GM18517 (cell line): ENCODE measurements at regions not wholly inside any gene's neighbourhood (a gene's known extent, or its start where the extent isn't known, plus 50 kb on each side); places are given as distances from the start of the nearest gene placed in this dataset.

Source experiments
- ATAC-seq: cut with Tn5 transposase; IDR thresholded peaks from one replicate; pipeline ENCODE4 v1.9.1; 2021; ENCODE audit warnings: mild to moderate bottlenecking, moderate library complexity; ENCODE audit not compliant: unreplicated experiment

DNA sequence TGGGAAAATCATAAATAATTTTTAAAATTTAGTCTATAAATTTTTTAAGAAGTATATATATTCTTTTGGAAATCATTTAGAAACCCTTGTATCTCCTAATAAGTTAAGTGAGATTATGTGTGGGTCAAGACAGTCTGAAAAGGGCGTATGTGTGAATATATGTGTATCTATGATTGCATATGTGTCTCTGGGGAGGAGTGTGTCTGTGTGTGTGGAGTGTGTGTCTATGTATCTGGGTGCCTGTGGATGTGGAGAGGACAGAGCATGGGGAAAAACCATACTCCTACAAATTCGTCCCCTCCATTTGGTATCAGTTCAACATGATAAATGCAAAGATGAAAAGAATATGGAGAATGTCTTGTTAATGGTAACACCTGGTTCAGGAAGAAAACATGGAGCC is 342.0 kb upstream of the ACTBL2 start:
- ATAC-seq: no peak

- ATAC-seq: no peak
Measured at GRCh38 chr5:57824047-57824446, 341.4 kb upstream of the ACTBL2 start.

- no peak for ATAC-seq
Measured at GRCh38 chr5:57822651-57823050, 340.0 kb upstream of the ACTBL2 start.

GRCh38 chr5:57818397-57818796 is 335.8 kb upstream of the ACTBL2 start:
- ATAC-seq: no peak

DNA sequence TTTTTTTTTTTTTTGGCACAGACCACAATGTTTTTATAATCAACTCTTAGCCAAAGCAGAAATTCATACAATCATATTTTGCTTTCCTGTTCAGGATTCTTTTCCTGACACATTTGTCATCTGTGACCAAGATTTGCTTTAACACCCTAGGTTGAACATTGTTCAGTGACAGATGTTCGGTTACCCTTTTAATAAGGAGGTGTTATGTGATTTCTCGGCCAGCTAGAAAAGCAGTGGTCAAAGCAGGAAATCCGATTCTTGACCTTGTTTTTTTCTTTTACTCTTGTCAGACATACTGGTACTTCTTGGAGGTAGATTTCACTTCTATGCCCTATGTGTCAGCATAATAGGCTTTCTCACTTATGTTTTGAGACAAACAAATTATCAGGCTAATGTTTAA is 335.3 kb upstream of the ACTBL2 start:
- no peak for ATAC-seq

DNA sequence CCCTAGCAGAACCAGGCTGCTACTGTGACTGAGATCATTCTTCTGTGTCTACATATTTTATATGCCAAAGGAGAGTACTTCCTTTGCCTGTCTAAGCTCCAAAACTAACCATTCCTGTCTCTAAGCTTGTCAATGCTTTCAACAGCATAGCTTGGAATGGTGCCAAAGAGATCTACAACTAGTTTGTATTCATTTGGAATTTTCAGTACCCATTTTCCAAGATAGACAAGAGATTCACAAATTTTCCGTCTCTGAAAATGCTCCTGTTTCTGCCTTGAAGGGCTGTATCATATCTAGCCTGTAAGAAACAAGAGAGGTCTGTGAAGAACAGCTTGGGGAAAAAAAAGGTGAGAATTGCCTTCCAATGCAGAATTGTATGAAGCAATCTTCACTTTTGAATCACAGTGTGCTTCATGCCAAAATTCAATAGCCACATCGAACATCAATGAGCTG is 334.4 kb upstream of the ACTBL2 start:
- no peak for ATAC-seq

DNA sequence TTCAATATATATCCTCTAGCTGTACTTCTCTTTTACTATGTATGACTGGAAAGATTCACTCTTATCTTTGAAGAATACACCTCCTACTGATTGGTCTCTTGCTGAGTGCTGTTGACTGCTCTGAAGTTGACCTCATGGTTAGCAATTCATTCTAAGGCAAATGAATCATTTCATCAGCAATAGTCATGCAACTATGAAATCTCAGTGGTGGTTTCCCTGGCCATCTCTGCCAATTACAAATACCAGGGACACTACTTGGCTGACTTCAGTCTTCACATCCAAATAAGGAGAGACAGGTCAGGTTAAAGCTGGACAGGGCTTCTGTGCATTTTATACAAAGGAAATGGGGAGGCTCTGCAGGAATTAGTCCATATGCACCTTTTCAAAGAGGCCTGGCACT is 333.5 kb upstream of the ACTBL2 start:
- ATAC-seq: no peak

DNA sequence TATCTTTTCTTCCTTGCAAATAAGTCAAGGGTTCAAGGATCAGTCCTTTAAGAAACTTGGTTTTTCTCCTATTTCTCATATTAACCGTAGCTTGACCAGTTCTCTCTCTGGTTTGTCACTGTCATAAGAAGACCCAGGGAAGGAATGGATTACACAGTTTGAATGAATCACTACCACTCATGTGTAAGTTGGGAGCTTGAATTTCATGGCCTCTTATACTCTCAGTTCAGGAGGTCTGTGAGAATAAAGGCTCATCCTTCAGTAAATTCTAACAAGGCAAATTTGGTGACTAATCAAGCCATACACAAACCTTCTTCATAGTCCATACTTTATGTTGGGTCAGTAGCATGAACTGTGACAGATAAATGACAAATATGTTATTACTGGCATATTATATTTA is 323.1 kb upstream of the ACTBL2 start:
- ATAC-seq: no peak

- no peak for ATAC-seq
Measured at GRCh38 chr5:57805170-57805569, 322.6 kb upstream of the ACTBL2 start.

- no peak for ATAC-seq
Measured at GRCh38 chr5:57804505-57804904, 321.9 kb upstream of the ACTBL2 start.

- ATAC-seq: no peak
Measured at GRCh38 chr5:57804007-57804444, 321.4 kb upstream of the ACTBL2 start.

DNA sequence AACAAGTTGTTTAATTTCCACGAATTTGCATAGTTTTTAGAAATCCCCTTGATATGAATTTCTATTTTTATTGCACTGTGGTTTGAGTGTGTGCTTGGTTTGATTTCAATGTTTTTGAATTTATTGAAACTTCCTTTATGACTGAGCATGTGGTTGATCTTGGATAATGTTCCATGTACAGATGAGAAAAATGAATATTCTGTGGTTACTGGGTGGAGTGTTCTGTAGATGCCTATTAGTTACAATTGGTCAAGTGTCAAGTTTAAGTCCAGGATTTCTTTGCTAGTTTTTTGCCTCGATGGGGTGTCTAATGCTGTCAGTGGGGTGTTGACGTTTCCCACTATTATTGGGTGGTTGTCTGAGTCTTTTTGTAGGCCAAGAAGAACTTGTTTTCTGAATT is 319.5 kb upstream of the ACTBL2 start:
- no peak for ATAC-seq

DNA sequence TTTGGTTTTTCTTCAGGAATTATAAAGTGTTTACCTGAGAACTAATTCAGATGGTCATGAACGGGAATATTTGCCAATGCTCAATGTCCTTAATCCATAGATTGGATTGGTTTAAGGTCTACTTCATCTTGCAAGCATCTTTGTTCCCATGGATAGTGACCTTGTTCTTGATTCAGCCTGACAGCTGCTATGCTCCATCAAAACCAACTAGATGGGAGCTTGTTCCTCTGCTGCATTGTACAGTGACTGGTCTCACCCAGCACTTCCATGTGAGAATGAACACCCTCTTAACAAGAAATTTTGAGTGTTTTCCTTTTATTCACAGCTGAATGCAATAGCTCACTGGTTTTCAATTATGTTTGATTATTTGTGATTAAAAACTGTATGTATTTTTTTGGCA is 312.6 kb upstream of the ACTBL2 start:
- ATAC-seq: no peak

DNA sequence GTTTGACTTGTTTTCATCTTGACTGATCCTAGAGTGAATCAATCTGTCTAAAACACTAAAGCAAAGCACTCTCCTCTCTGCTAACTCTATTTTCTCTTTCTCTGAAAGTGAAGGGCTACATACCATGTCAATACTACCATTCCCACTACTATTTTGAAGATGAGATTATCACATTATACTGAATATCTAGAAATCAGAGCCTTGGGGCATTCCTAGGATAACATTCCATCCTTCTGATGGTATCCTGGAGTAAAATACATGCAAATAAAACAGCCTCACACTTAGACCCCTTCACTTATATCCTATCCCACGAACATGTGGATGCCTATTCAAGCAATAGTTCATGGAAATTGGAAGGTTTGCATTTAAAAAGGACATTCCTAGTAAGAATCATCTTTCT is 309.3 kb upstream of the ACTBL2 start:
- no peak for ATAC-seq

DNA sequence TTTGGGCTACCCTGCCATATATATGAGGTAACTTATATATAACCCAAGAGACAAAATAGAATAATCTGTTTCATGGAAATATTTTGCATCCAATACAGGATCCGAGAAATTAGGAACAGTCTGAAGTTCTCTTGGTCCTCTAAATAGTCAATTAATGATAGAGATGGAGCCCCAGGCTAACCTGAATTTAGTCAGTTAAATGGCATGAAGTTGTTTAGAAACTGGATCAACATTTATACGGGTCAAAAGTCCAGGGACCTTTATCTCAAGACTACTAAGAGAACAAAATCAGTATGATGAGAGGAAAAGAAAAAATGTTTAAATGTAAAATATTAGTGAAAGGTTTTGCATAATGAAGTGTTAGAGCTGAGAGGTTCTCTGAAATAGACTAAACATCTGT is 303.3 kb upstream of the ACTBL2 start:
- ATAC-seq: no peak

DNA sequence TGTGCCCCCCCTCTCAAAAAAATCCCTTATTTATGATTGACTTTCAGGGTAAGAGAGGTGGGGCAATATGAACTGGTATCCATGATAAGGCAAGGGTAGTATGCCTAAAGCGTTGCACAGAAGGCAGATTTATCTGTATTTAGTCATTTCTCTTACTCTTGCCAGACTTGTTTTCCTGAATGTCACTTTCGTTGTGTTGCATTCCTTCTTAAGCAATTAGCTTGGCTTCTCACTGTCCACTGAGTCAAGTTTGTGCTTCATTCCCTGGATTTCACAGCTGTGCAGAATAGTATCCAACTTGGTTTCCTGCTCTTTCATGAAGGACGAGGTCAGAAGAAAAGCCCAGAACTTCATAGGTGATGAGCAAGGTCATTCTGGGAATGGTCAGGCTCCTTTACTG is 301.5 kb upstream of the ACTBL2 start:
- ATAC-seq: no peak

GRCh38 chr5:57783693-57784092 is 301.1 kb upstream of the ACTBL2 start:
- ATAC-seq: no peak

- ATAC-seq: no peak
Measured at GRCh38 chr5:57780961-57781325, 298.3 kb upstream of the ACTBL2 start.

GRCh38 chr5:57780306-57780960 is 297.8 kb upstream of the ACTBL2 start:
- ATAC-seq: no peak

GRCh38 chr5:57779383-57780223 is 297.0 kb upstream of the ACTBL2 start:
- no peak for ATAC-seq

DNA sequence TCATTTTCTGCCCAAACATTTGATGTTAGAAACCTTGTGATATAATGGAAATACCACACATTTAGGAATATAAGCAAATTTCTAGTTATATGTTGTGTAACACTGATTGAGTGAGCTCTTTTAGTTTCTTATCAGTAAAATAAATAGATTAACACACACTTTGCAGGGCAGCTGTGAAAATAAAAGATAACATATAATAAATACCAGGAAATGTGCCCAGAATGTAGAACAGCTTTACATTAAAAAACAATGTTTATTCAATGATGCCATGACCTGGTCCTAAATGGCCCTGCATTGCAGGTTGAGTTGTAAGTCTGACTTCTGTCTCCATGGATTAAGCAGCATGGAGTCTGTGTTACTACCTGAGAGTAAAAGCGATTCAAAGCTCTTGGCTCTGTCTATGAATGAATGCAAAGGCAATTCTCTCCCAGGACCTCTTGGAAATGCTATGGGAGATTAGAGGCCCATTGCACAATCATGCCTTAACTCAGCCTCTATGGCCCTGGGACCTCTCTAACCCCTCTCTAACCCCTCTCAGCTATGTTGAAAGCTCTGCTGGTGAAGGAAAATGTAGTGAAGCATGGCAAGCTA is 296.0 kb upstream of the ACTBL2 start:
- ATAC-seq: no peak

DNA sequence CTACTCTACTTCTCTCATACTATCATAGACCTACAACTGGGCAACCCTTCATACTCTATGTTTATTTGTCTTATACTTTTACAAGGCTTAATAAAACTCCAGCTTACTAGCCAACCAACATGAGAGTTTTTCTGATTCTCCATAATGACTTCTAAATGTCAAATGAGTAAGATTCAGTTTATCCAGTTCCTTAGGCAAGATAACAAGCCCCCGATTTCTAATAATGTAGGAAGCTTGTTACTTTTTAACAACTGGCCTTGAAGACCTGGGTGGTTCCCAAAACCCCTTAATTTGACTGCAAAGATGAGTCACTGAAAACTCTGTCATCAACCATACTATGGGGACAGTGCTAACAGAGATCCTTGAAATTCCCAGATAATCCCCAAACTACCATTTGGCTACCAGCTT is 294.6 kb upstream of the ACTBL2 start:
- ATAC-seq: no peak
